ENCODE measurements at regions not wholly inside any gene's neighbourhood (a gene's known extent, or its start where the extent isn't known, plus 50 kb on each side); places are given as distances from the start of the nearest gene placed in this dataset.
A peak's percentile ranks its signal among the peaks of the same experiment; 100 is the strongest.

DNA sequence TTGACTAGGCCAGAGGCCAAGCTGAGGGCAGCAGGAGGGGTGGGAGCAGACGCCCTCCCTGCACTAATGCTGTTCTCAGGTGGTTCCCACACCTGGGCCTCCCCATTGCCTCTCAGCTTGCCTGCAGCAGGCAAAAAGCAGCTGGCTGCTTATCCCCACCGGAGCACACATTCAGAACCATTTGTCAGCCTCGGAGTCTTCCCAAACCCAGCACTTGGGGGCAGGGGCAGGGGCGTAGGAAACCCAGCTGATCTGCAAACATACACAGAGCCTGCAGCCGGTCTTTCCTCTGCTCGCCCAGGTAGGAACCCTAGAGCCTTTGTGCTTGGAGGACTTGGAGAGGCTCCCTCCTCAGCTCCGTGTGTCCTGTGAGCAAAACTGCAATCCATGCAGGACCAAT, 249.8 kb downstream of the CYP26B1 start:
- Histone ChIP-seq H3K23me2 (ENCODE audit: low read depth, low read length) (no peaks in the 10 kb centered on the region), H3K4me2 (ENCODE audit: insufficient read depth in 1 of 2, low read depth in 2 of 2, low read length in 2 of 2) (no peak overlapping the region), H4K5ac (ENCODE audit: insufficient read length, low read depth, low read length) (no peak overlapping the region), H3K27ac (ENCODE audit: low read depth, low read length) (no peak overlapping the region), H3K9ac (replicated peaks in 1 of 4; ENCODE audit: extremely low read depth in 1 of 4, low read depth in 3 of 4, low read length in 3 of 4) (no peak overlapping the region), H2BK15ac (ENCODE audit: low read length) (no peak overlapping the region), H3K36me3 (ENCODE audit: control insufficient read depth in 2 of 4, insufficient read depth in 4 of 4, low read length in 3 of 4) (no peaks in the 10 kb centered on the region), H2BK12ac (ENCODE audit: low read depth, low read length) (no peak overlapping the region), H4K8ac (ENCODE audit: extremely low read depth, insufficient read depth, low read length) (no peak overlapping the region), H3K56ac (replicated peaks; ENCODE audit: insufficient read length, low read depth, low read length) (no peak overlapping the region), H3K4me3 (ENCODE audit: extremely low read depth in 1 of 4, insufficient read depth in 2 of 4, low read depth in 3 of 4, low read length in 4 of 4) (no peak overlapping the region), H3K14ac (ENCODE audit: insufficient read length) (no peak overlapping the region), H4K91ac (replicated peaks; ENCODE audit: insufficient read length, low read length) (no peak overlapping the region), H2BK5ac (ENCODE audit: low read depth, low read length) (no peak overlapping the region), H2BK120ac (replicated peaks; ENCODE audit: low read depth, low read length) (no peak overlapping the region), H3K79me1 (ENCODE audit: low read depth, low read length) (no peaks in the 10 kb centered on the region), H3K9me3 (ENCODE audit: insufficient read depth in 2 of 2, low read depth in 1 of 2, low read length in 1 of 2) (no peaks in the 10 kb centered on the region), H2AK5ac (ENCODE audit: low read depth, low read length) (no peak overlapping the region), H3K79me2 (ENCODE audit: control insufficient read depth in 1 of 2, insufficient read depth in 2 of 2, low read length in 2 of 2) (no peaks in the 10 kb centered on the region), H4K20me1 (replicated peaks in 1 of 2; ENCODE audit: control insufficient read depth in 1 of 2, insufficient read depth in 2 of 2, low read length in 2 of 2) (no peaks in the 10 kb centered on the region), H3K23ac (ENCODE audit: insufficient read length) (no peak overlapping the region), H3K18ac (ENCODE audit: extremely low read depth, low read length) (no peak overlapping the region), H3K4ac (replicated peaks; ENCODE audit: insufficient read length, low read depth, low read length) (no peak overlapping the region), H3K4me1 (replicated peaks in 1 of 4; ENCODE audit: control insufficient read depth in 3 of 4, insufficient read depth in 4 of 4, low read length in 3 of 4) (no peaks in the 10 kb centered on the region; a peak in 1 of 7 replicates), H2BK20ac (ENCODE audit: low read length) (no peak overlapping the region), H2AFZ (ENCODE audit: low read length) (no peak overlapping the region), H3K27me3 (replicated peaks in 1 of 4; ENCODE audit: control insufficient read depth in 3 of 4, extremely low read depth in 1 of 4, insufficient read depth in 3 of 4, low read length in 3 of 4) (no peaks in the 10 kb centered on the region; a peak in 1 of 7 replicates)
- FAIRE-seq: no peak
- ChIA-PET POLR2A (ENCODE audit: partially characterized antibody) (no interaction called here), CTCF (ENCODE audit: partially characterized antibody) (interaction anchor here (0.9 to 1.5 kb wide), 5 partner anchors 12 to 97 kb away, joined by 3 to 6 read pairs (median 4); no protein-coding TSS in a partner anchor)
- WGBS, 2 experiments (ENCODE audit: extremely low coverage in 1 of 2, insufficient coverage in 1 of 2, insufficient read length in 1 of 2, insufficient replicate concordance in 2 of 2, low coverage in 1 of 2, low lambda C conversion rate in 2 of 2, missing lambda C conversion rate in 1 of 2): 76% methylated on average over 5 of the region's 7 CpGs; no CpG with 5 or more reads in 1 of the 2 experiments
- peak in 1 of 2 experiments; percentile 38 for DNase-seq (ENCODE audit: low read depth in 1 of 2, low spot score in 2 of 2)
- TF ChIP-seq SUZ12 (IDR thresholded peaks at IDR 0.05; ENCODE audit: low read length) (no peak), RFX5 (IDR thresholded peaks at IDR 0.05; ENCODE audit: borderline replicate concordance, low read depth, low read length) (no peak), NRF1 (IDR thresholded peaks at IDR 0.05; ENCODE audit: low read depth, low read length) (no peak), BACH1 (IDR thresholded peaks at IDR 0.05; ENCODE audit: low read length) (no peak), CTCF (IDR thresholded peaks at IDR 0.05; ENCODE audit: control extremely low read depth in 1 of 3, insufficient read depth in 1 of 3, low read depth in 1 of 3, low read length in 3 of 3) (no peak), SAP30 (IDR thresholded peaks at IDR 0.05; ENCODE audit: insufficient read depth, insufficient replicate concordance, low read length) (no peak), RBBP5 (IDR thresholded peaks at IDR 0.05; ENCODE audit: borderline replicate concordance, low read depth, low read length) (no peak), KDM4A (IDR thresholded peaks at IDR 0.05; ENCODE audit: low read depth, low read length, severe bottlenecking) (no peak), FOSL1 (IDR thresholded peaks at IDR 0.05; ENCODE audit: insufficient read depth, low read depth, low read length) (no peak), SIRT6 (IDR thresholded peaks at IDR 0.05; ENCODE audit: low read length) (no peak), SIN3A (conservative IDR thresholded peaks at IDR 0.05 in 1 of 2, IDR thresholded peaks at IDR 0.05 in 1 of 2; ENCODE audit: low read depth in 1 of 2, low read length in 2 of 2) (no peak), JUND (IDR thresholded peaks at IDR 0.05; ENCODE audit: low read length) (no peak)
